ENCODE measurements at regions not wholly inside any gene's neighbourhood (a gene's known extent, or its start where the extent isn't known, plus 50 kb on each side); places are given as distances from the start of the nearest gene placed in this dataset.

- no peak for DNase-seq
Observed at GRCh38 chr6:90722648-90723047, 135.8 kb upstream of the MAP3K7 start.

- DNase-seq = no peak
Observed at GRCh38 chr6:90720404-90720803, 133.5 kb upstream of the MAP3K7 start.

- DNase-seq = no peak
Observed at GRCh38 chr6:90719321-90720195, 132.7 kb upstream of the MAP3K7 start.

GRCh38 chr6:90716376-90716775, 129.5 kb upstream of the MAP3K7 start:
- no peak for DNase-seq

GRCh38 chr6:90715093-90715655, 128.3 kb upstream of the MAP3K7 start:
- no peak for DNase-seq

- no peak for DNase-seq
Observed at GRCh38 chr6:90714319-90714718, 127.4 kb upstream of the MAP3K7 start.

- DNase-seq = no peak
Observed at GRCh38 chr6:90712114-90712513, 125.2 kb upstream of the MAP3K7 start.

- DNase-seq = no peak
Observed at GRCh38 chr6:90709431-90709996, 122.6 kb upstream of the MAP3K7 start.

- no peak for DNase-seq
Observed at GRCh38 chr6:90708206-90708737, 121.4 kb upstream of the MAP3K7 start.

GRCh38 chr6:90707246-90707645, 120.4 kb upstream of the MAP3K7 start:
- DNase-seq = no peak

GRCh38 chr6:90703336-90703735, 116.5 kb upstream of the MAP3K7 start:
- no peak for DNase-seq

GRCh38 chr6:90701926-90702325, 115.1 kb upstream of the MAP3K7 start:
- DNase-seq = no peak

- no peak for DNase-seq
Observed at GRCh38 chr6:90701146-90701781, 114.4 kb upstream of the MAP3K7 start.

- DNase-seq = no peak
Observed at GRCh38 chr6:90695316-90695715, 108.4 kb upstream of the MAP3K7 start.

- DNase-seq = no peak
Observed at GRCh38 chr6:90694802-90695201, 107.9 kb upstream of the MAP3K7 start.

- DNase-seq = no peak
Observed at GRCh38 chr6:90691823-90692222, 105.0 kb upstream of the MAP3K7 start.

GRCh38 chr6:90689172-90689571, 102.3 kb upstream of the MAP3K7 start:
- no peak for DNase-seq

GRCh38 chr6:90687775-90688380, 101.0 kb upstream of the MAP3K7 start:
- DNase-seq = no peak

- DNase-seq = no peak
Observed at GRCh38 chr6:90681863-90682262, 95.0 kb upstream of the MAP3K7 start.

GRCh38 chr6:90678049-90678779, 91.3 kb upstream of the MAP3K7 start:
- no peak for DNase-seq

- peak; percentile 94 for DNase-seq
Observed at GRCh38 chr6:90677440-90677839, 90.6 kb upstream of the MAP3K7 start.
